IMR-90 (cell line): ENCODE measurements at regions not wholly inside any gene's neighbourhood (a gene's known extent, or its start where the extent isn't known, plus 50 kb on each side); places are given as distances from the start of the nearest gene placed in this dataset.

ENCODE experiments used
- ATAC-seq: fragments of 200-7000 bp; cut with Tn5 transposase; 2 replicates; pipeline ENCODE4 v1.9.1; 2020; ENCODE audit warnings: low read depth, mild to moderate bottlenecking, moderate library complexity
- BruUV-seq: library from RNA; stranded (reverse); fragments of 400-500 nt; replicated peaks from 2 replicates; lab custom pipeline; 2021; lab: Mats Ljungman, UMichigan
- CTCF ChIA-PET: fragments of 300-600 bp; formaldehyde crosslinking; extraction: SDS; loops from one replicate; lab custom pipeline; 2021; ENCODE audit warnings: antibody characterized with exemption; lab: Yijun Ruan, JAX
- POLR2A ChIA-PET: fragments of 300-600 bp; sonication (Branson Sonifier 250); formaldehyde crosslinking; loops from one replicate; lab custom pipeline; 2022; ENCODE audit warnings: antibody characterized with exemption; ENCODE audit not compliant: unreplicated experiment; lab: Charles Lee
- DNase-seq: peaks from one replicate; pipeline ENCODE4 v3.0.0; 2013
- H2AFZ ChIP-seq: replicated peaks from 2 replicates; pipeline ENCODE3; 2013; ENCODE audit warnings: low read length, mild to moderate bottlenecking; ENCODE audit not compliant: poor library complexity
- H2AK5ac ChIP-seq: 2 replicates; pipeline ENCODE4 v1.6.1; 2013; ENCODE audit warnings: low read depth, low read length, inconsistent platforms
- H2AK9ac ChIP-seq: replicated peaks from 2 replicates; pipeline ENCODE3; 2013; ENCODE audit warnings: mild to moderate bottlenecking, low read depth, low read length, moderate library complexity; ENCODE audit not compliant: poor library complexity
- H2BK120ac ChIP-seq: 2 replicates; pipeline ENCODE4 v1.6.1; 2013; ENCODE audit warnings: low read depth, low read length, inconsistent platforms
- H2BK15ac ChIP-seq: 3 replicates; pipeline ENCODE4 v1.6.1; 2013; ENCODE audit warnings: low read depth, low read length, inconsistent platforms
- H2BK20ac ChIP-seq: 2 replicates; pipeline ENCODE4 v1.6.1; 2013; ENCODE audit warnings: low read depth, mild to moderate bottlenecking, inconsistent platforms, low read length, moderate library complexity
- H2BK5ac ChIP-seq: 2 replicates; pipeline ENCODE4 v1.6.1; 2013; ENCODE audit warnings: mild to moderate bottlenecking, low read depth, low read length, inconsistent platforms; ENCODE audit not compliant: poor library complexity, severe bottlenecking
- H3K14ac ChIP-seq: replicated peaks from 2 replicates; pipeline ENCODE4 v1.6.1; 2013; ENCODE audit warnings: low read depth, low read length, inconsistent platforms
- H3K18ac ChIP-seq: 2 replicates; pipeline ENCODE4 v1.6.1; 2013; ENCODE audit warnings: low read depth, low read length, control low read depth
- H3K23ac ChIP-seq: 2 replicates; pipeline ENCODE4 v1.6.1; 2013; ENCODE audit warnings: low read depth, low read length, inconsistent platforms
- H3K27ac ChIP-seq: 2 replicates; pipeline ENCODE4 v1.5.1; 2013; ENCODE audit warnings: mild to moderate bottlenecking, control low read depth, low read length; ENCODE audit not compliant: insufficient read depth
- H3K27me3 ChIP-seq: 2 replicates; pipeline ENCODE4 v1.6.1; 2013; ENCODE audit warnings: low read length; ENCODE audit not compliant: control insufficient read depth, insufficient read depth
- H3K36me3 ChIP-seq: 2 replicates; pipeline ENCODE4 v1.6.1; 2013; ENCODE audit warnings: low read length, mixed read lengths; ENCODE audit not compliant: control insufficient read depth, insufficient read depth
- H3K4ac ChIP-seq: 2 replicates; pipeline ENCODE4 v1.6.1; 2013; ENCODE audit warnings: low read depth, low read length, inconsistent platforms
- H3K4me1 ChIP-seq: 2 replicates; pipeline ENCODE4 v1.6.1; 2013; ENCODE audit warnings: low read length, mixed read lengths; ENCODE audit not compliant: control insufficient read depth, insufficient read depth
- H3K4me2 ChIP-seq: 2 replicates; pipeline ENCODE4 v1.6.1; 2013; ENCODE audit warnings: low read depth, mild to moderate bottlenecking, control low read depth, low read length, moderate library complexity
- H3K4me3 ChIP-seq: 2 replicates; pipeline ENCODE4 v1.5.1; 2013; ENCODE audit warnings: low read depth, mild to moderate bottlenecking, control low read depth, low read length, moderate library complexity; ENCODE audit not compliant: insufficient read depth
- H3K56ac ChIP-seq: 2 replicates; pipeline ENCODE4 v1.6.1; 2013; ENCODE audit warnings: low read length, inconsistent platforms; ENCODE audit not compliant: insufficient read depth; ENCODE audit errors: extremely low read depth
- H3K79me1 ChIP-seq, 2 experiments: 2 replicates each; pipeline ENCODE4 v1.6.1; 2013; ENCODE audit warnings: low read length in 2 of 2, inconsistent platforms in 1 of 2, low read depth in 1 of 2
- H3K9ac ChIP-seq: 2 replicates; pipeline ENCODE4 v1.6.1; 2013; ENCODE audit warnings: low read depth, low read length, control low read depth
- H3K9me1 ChIP-seq: 2 replicates; pipeline ENCODE4 v1.6.1; 2013; ENCODE audit warnings: low read length, inconsistent platforms; ENCODE audit not compliant: insufficient read depth
- H3K9me3 ChIP-seq: 2 replicates; pipeline ENCODE4 v1.6.1; 2013; ENCODE audit warnings: low read length; ENCODE audit not compliant: control insufficient read depth, insufficient read depth
- H4K20me1 ChIP-seq: 2 replicates; pipeline ENCODE4 v1.6.1; 2013; ENCODE audit warnings: low read length, inconsistent platforms; ENCODE audit not compliant: insufficient read depth
- H4K5ac ChIP-seq: 2 replicates; pipeline ENCODE4 v1.6.1; 2013; ENCODE audit warnings: mild to moderate bottlenecking, low read depth, low read length, control low read depth
- H4K8ac ChIP-seq, 2 experiments: 2 replicates each; pipeline ENCODE4 v1.6.1; 2013; ENCODE audit warnings: low read depth in 2 of 2, low read length in 2 of 2, control low read depth in 1 of 2, inconsistent platforms in 1 of 2
- H4K91ac ChIP-seq: 2 replicates; pipeline ENCODE4 v1.6.1; 2013; ENCODE audit warnings: low read depth, low read length, inconsistent platforms; ENCODE audit not compliant: insufficient read depth
- BHLHE40 ChIP-seq: fragments of 150-350 bp; IDR thresholded peaks from 2 replicates; pipeline ENCODE4 v1.6.1; 2016; ENCODE audit warnings: mild to moderate bottlenecking, low read depth, low read length
- CEBPB ChIP-seq: IDR thresholded peaks from 2 replicates; pipeline ENCODE4 v1.6.1; 2012; ENCODE audit warnings: low read depth, low read length, improper control_type of control experiment
- CHD1 ChIP-seq: IDR thresholded peaks from 2 replicates; pipeline ENCODE4 v1.6.1; 2012; ENCODE audit warnings: low read depth, low read length, improper control_type of control experiment
- FOS ChIP-seq: fragments of 150-350 bp; IDR thresholded peaks from 2 replicates; pipeline ENCODE4 v1.6.1; 2016; ENCODE audit warnings: low read depth, low read length
- MAFK ChIP-seq: IDR thresholded peaks from 2 replicates; pipeline ENCODE4 v1.6.1; 2012; ENCODE audit warnings: low read depth, low read length, improper control_type of control experiment
- MAZ ChIP-seq: IDR thresholded peaks from 2 replicates; pipeline ENCODE4 v1.6.1; 2012; ENCODE audit warnings: low read depth, mild to moderate bottlenecking, low read length, improper control_type of control experiment, moderate library complexity, borderline replicate concordance
- MXI1 ChIP-seq: IDR thresholded peaks from 2 replicates; pipeline ENCODE4 v1.6.1; 2012; ENCODE audit warnings: low read depth, mild to moderate bottlenecking, low read length, moderate library complexity, borderline replicate concordance
- NFE2L2 ChIP-seq: fragments of 150-350 bp; IDR thresholded peaks from 2 replicates; pipeline ENCODE4 v1.6.1; 2016; ENCODE audit warnings: low read depth, mild to moderate bottlenecking, low read length
- POLR2A ChIP-seq: IDR thresholded peaks from 2 replicates; pipeline ENCODE4 v1.6.1; 2012; ENCODE audit warnings: mild to moderate bottlenecking, low read depth, low read length
- RAD21 ChIP-seq: IDR thresholded peaks from 2 replicates; pipeline ENCODE4 v1.6.1; 2012; ENCODE audit warnings: low read length, improper control_type of control experiment
- RCOR1 ChIP-seq: IDR thresholded peaks from 2 replicates; pipeline ENCODE4 v1.6.1; 2012; ENCODE audit warnings: mild to moderate bottlenecking, low read length, improper control_type of control experiment; ENCODE audit not compliant: insufficient replicate concordance
- RFX5 ChIP-seq: IDR thresholded peaks from 2 replicates; pipeline ENCODE4 v1.8.0; 2012; ENCODE audit warnings: low read depth, mild to moderate bottlenecking, low read length, moderate library complexity
- SMC3 ChIP-seq: fragments of 150-350 bp; IDR thresholded peaks from 2 replicates; pipeline ENCODE4 v1.6.1; 2016; ENCODE audit warnings: low read depth, mild to moderate bottlenecking, antibody characterized with exemption, low read length, moderate library complexity
- USF2 ChIP-seq: fragments of 150-350 bp; IDR thresholded peaks from 2 replicates; pipeline ENCODE4 v1.6.1; 2017; ENCODE audit warnings: mild to moderate bottlenecking, antibody characterized with exemption, low read length, low read depth
- dilution Hi-C: fragments of 300-500 bp; cut with HindIII; formaldehyde crosslinking; loops from one replicate; pipeline ENCODE4 v1.14.3; 2018; ENCODE audit warnings: low sequenced_read_pairs; ENCODE audit not compliant: unreplicated experiment
- in situ Hi-C: fragments of 300-500 bp; cut with MboI; formaldehyde crosslinking; loops from 3 replicates; pipeline ENCODE4 v1.14.3; 2019; ENCODE audit warnings: low sequenced_read_pairs, inconsistent platforms, mixed read lengths
- intact Hi-C: fragments of 100-400 bp; cut with micrococcal nuclease; formaldehyde crosslinking; loops from 2 replicates; pipeline ENCODE4 v1.10.0; 2022
- TF ChIP-seq, protein P1 (sequence below): fragments of 150-350 bp; IDR thresholded peaks from 2 replicates; pipeline ENCODE4 v1.6.1; 2016; ENCODE audit warnings: low read depth, mild to moderate bottlenecking, low read length, moderate library complexity, borderline replicate concordance
- TF ChIP-seq, protein P2 (sequence below): conservative IDR thresholded peaks from 2 replicates; pipeline ENCODE4 v1.5.1; 2012; ENCODE audit warnings: mild to moderate bottlenecking, low read depth, low read length, improper control_type of control experiment

DNA sequence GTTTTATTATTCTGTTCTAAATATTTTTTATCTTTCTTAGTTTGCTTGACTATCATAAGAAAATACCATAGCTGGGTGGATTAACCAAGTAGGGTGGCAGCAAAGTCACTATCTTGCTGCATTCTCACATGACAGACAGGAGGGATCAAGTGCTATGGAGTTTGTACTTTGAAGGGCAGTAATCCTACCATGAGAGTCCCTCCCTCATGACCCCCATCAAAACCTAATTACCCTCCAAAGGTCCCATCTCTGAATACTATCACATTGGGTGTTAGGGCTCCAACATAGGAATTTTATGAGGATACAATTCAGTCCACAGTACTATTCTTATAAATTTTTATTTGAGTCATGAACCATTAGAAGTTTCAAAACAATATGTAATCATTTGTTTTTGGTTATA, 388.5 kb upstream of the B3GALT2 start:
- H3K14ac ChIP-seq, result no peak overlapping the region
- no peak overlapping the region for H3K4ac ChIP-seq
- H2AFZ ChIP-seq, result no peak overlapping the region
- no peak overlapping the region for H3K9ac ChIP-seq
- H3K4me1 ChIP-seq, result no peaks in the 10 kb centered on the region; the same call in 1 of the 2 replicates
- in situ Hi-C loops (loop anchor here (25.0 kb wide), 1 partner anchor 388 kb away; the partner anchor contains the start of gene B3GALT2), dilution Hi-C loops (no loop called here), intact Hi-C loops (no loop called here)
- H2BK15ac ChIP-seq, result no peak overlapping the region
- H3K23ac ChIP-seq, result no peak overlapping the region
- BruUV-seq, result no TSS peak
- no peak overlapping the region for H4K5ac ChIP-seq
- H3K9me1 ChIP-seq, result no peaks in the 10 kb centered on the region
- H3K9me3 ChIP-seq, result no peaks in the 10 kb centered on the region
- no peak overlapping the region for H4K91ac ChIP-seq
- no peak overlapping the region for H3K4me3 ChIP-seq
- H3K18ac ChIP-seq, result no peak overlapping the region
- no peak overlapping the region for H2BK120ac ChIP-seq
- H3K79me1 ChIP-seq, result no peaks in the 10 kb centered on the region
- H2AK9ac ChIP-seq, result no peak overlapping the region
- H2BK20ac ChIP-seq, result no peak overlapping the region
- H2AK5ac ChIP-seq, result no peak overlapping the region
- H3K4me2 ChIP-seq, result no peak overlapping the region
- no peak overlapping the region for H3K56ac ChIP-seq
- TF ChIP-seq, protein P1, sequence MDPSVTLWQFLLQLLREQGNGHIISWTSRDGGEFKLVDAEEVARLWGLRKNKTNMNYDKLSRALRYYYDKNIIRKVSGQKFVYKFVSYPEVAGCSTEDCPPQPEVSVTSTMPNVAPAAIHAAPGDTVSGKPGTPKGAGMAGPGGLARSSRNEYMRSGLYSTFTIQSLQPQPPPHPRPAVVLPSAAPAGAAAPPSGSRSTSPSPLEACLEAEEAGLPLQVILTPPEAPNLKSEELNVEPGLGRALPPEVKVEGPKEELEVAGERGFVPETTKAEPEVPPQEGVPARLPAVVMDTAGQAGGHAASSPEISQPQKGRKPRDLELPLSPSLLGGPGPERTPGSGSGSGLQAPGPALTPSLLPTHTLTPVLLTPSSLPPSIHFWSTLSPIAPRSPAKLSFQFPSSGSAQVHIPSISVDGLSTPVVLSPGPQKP, result no peak
- TF ChIP-seq SMC3 (no peak), MXI1 (no peak), NFE2L2 (no peak), POLR2A (no peak), MAFK (no peak), BHLHE40 (no peak), CHD1 (no peak), RAD21 (no peak), RCOR1 (no peak), RFX5 (no peak), CEBPB (no peak), MAZ (no peak), FOS (no peak), USF2 (no peak)
- TF ChIP-seq, protein P2, sequence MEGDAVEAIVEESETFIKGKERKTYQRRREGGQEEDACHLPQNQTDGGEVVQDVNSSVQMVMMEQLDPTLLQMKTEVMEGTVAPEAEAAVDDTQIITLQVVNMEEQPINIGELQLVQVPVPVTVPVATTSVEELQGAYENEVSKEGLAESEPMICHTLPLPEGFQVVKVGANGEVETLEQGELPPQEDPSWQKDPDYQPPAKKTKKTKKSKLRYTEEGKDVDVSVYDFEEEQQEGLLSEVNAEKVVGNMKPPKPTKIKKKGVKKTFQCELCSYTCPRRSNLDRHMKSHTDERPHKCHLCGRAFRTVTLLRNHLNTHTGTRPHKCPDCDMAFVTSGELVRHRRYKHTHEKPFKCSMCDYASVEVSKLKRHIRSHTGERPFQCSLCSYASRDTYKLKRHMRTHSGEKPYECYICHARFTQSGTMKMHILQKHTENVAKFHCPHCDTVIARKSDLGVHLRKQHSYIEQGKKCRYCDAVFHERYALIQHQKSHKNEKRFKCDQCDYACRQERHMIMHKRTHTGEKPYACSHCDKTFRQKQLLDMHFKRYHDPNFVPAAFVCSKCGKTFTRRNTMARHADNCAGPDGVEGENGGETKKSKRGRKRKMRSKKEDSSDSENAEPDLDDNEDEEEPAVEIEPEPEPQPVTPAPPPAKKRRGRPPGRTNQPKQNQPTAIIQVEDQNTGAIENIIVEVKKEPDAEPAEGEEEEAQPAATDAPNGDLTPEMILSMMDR, result no peak
- no peak overlapping the region for H2BK5ac ChIP-seq
- no peaks in the 10 kb centered on the region for H3K36me3 ChIP-seq
- H4K20me1 ChIP-seq, result no peaks in the 10 kb centered on the region
- CTCF ChIA-PET, result no interaction called here
- no peak overlapping the region for H4K8ac ChIP-seq
- no peak for DNase-seq
- H3K27me3 ChIP-seq, result no peaks in the 10 kb centered on the region
- H3K27ac ChIP-seq, result no peak overlapping the region
- ATAC-seq, result no peak
- POLR2A ChIA-PET, result no interaction called here
